ENCODE measurements at regions not wholly inside any gene's neighbourhood (a gene's known extent, or its start where the extent isn't known, plus 50 kb on each side); places are given as distances from the start of the nearest gene placed in this dataset.
A peak's percentile ranks its signal among the peaks of the same experiment; 100 is the strongest.

GRCh38 chr17:21540502-21540901 is 151.8 kb upstream of the KCNJ18 start:
- peaks cover 22% of the 10 kb centered on the region for H3K4me1 Mint-ChIP-seq (ENCODE audit: low read depth)
- peaks cover 27% of the 10 kb centered on the region for H3K9me3 Mint-ChIP-seq
- no peak overlapping the region for H3K27ac Mint-ChIP-seq
- H3K36me3 Mint-ChIP-seq (ENCODE audit: low read depth), result peaks cover 38% of the 10 kb centered on the region
- TF ChIP-seq CTCF (IDR thresholded peaks at IDR 0.05), result no peak
- no peak for DNase-seq
- no peak overlapping the region for H3K4me3 Mint-ChIP-seq
- H3K27me3 Mint-ChIP-seq (ENCODE audit: insufficient read depth), result no peaks in the 10 kb centered on the region

GRCh38 chr17:21542070-21542469 is 150.3 kb upstream of the KCNJ18 start:
- Mint-ChIP-seq H3K4me3 (no peak overlapping the region), H3K27ac (no peak overlapping the region), H3K36me3 (ENCODE audit: low read depth) (peaks cover 29% of the 10 kb centered on the region), H3K4me1 (ENCODE audit: low read depth) (peaks cover 15% of the 10 kb centered on the region), H3K9me3 (peaks cover 20% of the 10 kb centered on the region), H3K27me3 (ENCODE audit: insufficient read depth) (no peaks in the 10 kb centered on the region)
- TF ChIP-seq CTCF (IDR thresholded peaks at IDR 0.05), result no peak
- DNase-seq, result no peak

GRCh38 chr17:21542991-21543390 is 149.3 kb upstream of the KCNJ18 start:
- Mint-ChIP-seq H3K4me1 (ENCODE audit: low read depth) (peaks cover 18% of the 10 kb centered on the region), H3K4me3 (no peak overlapping the region), H3K27ac (no peak overlapping the region), H3K27me3 (ENCODE audit: insufficient read depth) (no peaks in the 10 kb centered on the region), H3K36me3 (ENCODE audit: low read depth) (peaks cover 21% of the 10 kb centered on the region), H3K9me3 (peaks cover 12% of the 10 kb centered on the region)
- TF ChIP-seq CTCF (IDR thresholded peaks at IDR 0.05), result no peak
- DNase-seq, result no peak

GRCh38 chr17:21545064-21545463 is 147.3 kb upstream of the KCNJ18 start:
- Mint-ChIP-seq H3K27me3 (ENCODE audit: insufficient read depth) (no peaks in the 10 kb centered on the region), H3K4me1 (ENCODE audit: low read depth) (peaks cover 26% of the 10 kb centered on the region), H3K27ac (no peak overlapping the region), H3K4me3 (no peak overlapping the region), H3K36me3 (ENCODE audit: low read depth) (peaks cover 11% of the 10 kb centered on the region; the same call in 1 of the 2 replicates), H3K9me3 (no peaks in the 10 kb centered on the region)
- no peak for DNase-seq
- TF ChIP-seq CTCF (IDR thresholded peaks at IDR 0.05), result no peak

- DNase-seq, result peak; percentile 12
- Mint-ChIP-seq H3K4me1 (ENCODE audit: low read depth) (peaks cover 34% of the 10 kb centered on the region), H3K4me3 (peak overlapping the region; percentile 94), H3K36me3 (ENCODE audit: low read depth) (peaks cover 8% of the 10 kb centered on the region; the same call in 1 of the 2 replicates), H3K27me3 (ENCODE audit: insufficient read depth) (no peaks in the 10 kb centered on the region; the same call in 1 of the 2 replicates), H3K27ac (peak overlapping the region; percentile 94; the same call in 1 of the 2 replicates), H3K9me3 (no peaks in the 10 kb centered on the region)
- TF ChIP-seq CTCF (IDR thresholded peaks at IDR 0.05), result no peak
Observed at GRCh38 chr17:21548236-21548635, 144.1 kb upstream of the KCNJ18 start.
